K562 (cell line): ENCODE measurements at regions not wholly inside any gene's neighbourhood (a gene's known extent, or its start where the extent isn't known, plus 50 kb on each side); places are given as distances from the start of the nearest gene placed in this dataset.

Source experiments
- ATAC-seq: fragments of 200-7000 bp; cut with Tn5 transposase; 3 replicates; pipeline ENCODE4 v1.9.1; 2020; ENCODE audit warnings: moderate library complexity
- BruUV-seq: library from RNA; stranded (reverse); fragments of 400-500 nt; replicated peaks from 2 replicates; lab custom pipeline; 2021; lab: Mats Ljungman, UMichigan
- CTCF ChIA-PET: fragments of 300-600 bp; formaldehyde crosslinking; extraction: SDS; loops from one replicate; lab custom pipeline; 2021; ENCODE audit warnings: low intra/inter-chr PET ratio; lab: Yijun Ruan, JAX
- POLR2A ChIA-PET: fragments of 300-600, 350-650 bp; sonication (Branson Sonifier 250); formaldehyde crosslinking; extraction: SDS; loops from one replicate; lab custom pipeline; 2021; ENCODE audit warnings: antibody characterized with exemption, inconsistent platforms; lab: Yijun Ruan, JAX
- DNase-seq, 4 experiments: peaks; one replicate each; pipeline versions ENCODE4 v3.0.0 to v3.0.0-alpha.2; 2011 to 2018; ENCODE audit warnings: low spot score in 3 of 4, mixed read lengths in 3 of 4; ENCODE audit errors: extremely low read depth in 1 of 4
- FAIRE-seq: peaks from 2 replicates; lab custom pipeline; 2011; peaks lifted over from hg19 to GRCh38; lab: Jason Lieb, UNC
- H2AFZ ChIP-seq: 2 replicates; pipeline ENCODE4 v1.6.0; 2011; ENCODE audit warnings: low read depth, low read length, control low read depth, inconsistent platforms
- H3K27ac ChIP-seq: fragments of 200-600 bp; 3 replicates; pipeline ENCODE4 v1.8.0; 2011; ENCODE audit warnings: low read depth, mild to moderate bottlenecking, control low read depth, inconsistent platforms, low read length, moderate library complexity, mixed read lengths; ENCODE audit errors: extremely low read depth
- H3K27me3 ChIP-seq, 2 experiments: fragments of 300-600 bp in 1 of 2; 2 replicates in 1 of 2; 3 replicates in 1 of 2; pipeline versions ENCODE4 v1.6.0 to v1.8.0; 2011; ENCODE audit warnings: inconsistent platforms in 2 of 2, low read length in 2 of 2, mild to moderate bottlenecking in 1 of 2, mixed read lengths in 1 of 2, moderate library complexity in 1 of 2; ENCODE audit not compliant: control insufficient read depth in 2 of 2, insufficient read depth in 2 of 2
- H3K36me3 ChIP-seq: fragments of 300-600 bp; 3 replicates; pipeline ENCODE4 v1.8.0; 2011; ENCODE audit warnings: mild to moderate bottlenecking, low read length, inconsistent platforms; ENCODE audit not compliant: control insufficient read depth, insufficient read depth
- H3K4me1 ChIP-seq, 2 experiments: fragments of 200-600 bp in 1 of 2; replicated peaks in 1 of 2; 2 replicates in 1 of 2; 3 replicates in 1 of 2; pipeline versions ENCODE4 v1.5.1 to v1.8.0; 2011; ENCODE audit warnings: inconsistent platforms in 2 of 2, low read length in 2 of 2, mild to moderate bottlenecking in 1 of 2, mixed read lengths in 1 of 2, moderate library complexity in 1 of 2; ENCODE audit not compliant: control insufficient read depth in 2 of 2, insufficient read depth in 2 of 2
- H3K4me2 ChIP-seq: 2 replicates; pipeline ENCODE4 v1.6.1; 2011; ENCODE audit warnings: low read length, control low read depth, inconsistent platforms, mixed read lengths; ENCODE audit not compliant: insufficient read depth
- H3K4me3 ChIP-seq: fragments of 200-600 bp; sonication (generic), shearing (Covaris generic); 2 replicates; pipeline ENCODE4 v1.5.1; 2016; ENCODE audit warnings: control low read depth, inconsistent platforms
- H3K79me2 ChIP-seq: fragments of 200-600 bp; 3 replicates; pipeline ENCODE4 v1.8.0; 2011; ENCODE audit warnings: low read length, inconsistent platforms; ENCODE audit not compliant: control insufficient read depth, insufficient read depth
- H3K9ac ChIP-seq, 2 experiments: 2 replicates each; pipeline versions ENCODE4 v1.6.0 to v1.6.1; 2011; ENCODE audit warnings: low read depth in 2 of 2, low read length in 2 of 2, control low read depth in 1 of 2, inconsistent platforms in 1 of 2, mild to moderate bottlenecking in 1 of 2, mixed read lengths in 1 of 2; ENCODE audit not compliant: insufficient read depth in 1 of 2
- H3K9me1 ChIP-seq: one replicate; pipeline ENCODE4 v1.6.0; 2011; ENCODE audit warnings: inconsistent platforms, mild to moderate bottlenecking, low read length, moderate library complexity; ENCODE audit not compliant: control insufficient read depth, insufficient read depth
- H3K9me3 ChIP-seq: replicated peaks from 2 replicates; pipeline ENCODE4 v1.5.1; 2011; ENCODE audit warnings: low read depth, low read length, inconsistent platforms; ENCODE audit not compliant: control insufficient read depth, insufficient read depth
- H4K20me1 ChIP-seq: replicated peaks from 2 replicates; pipeline ENCODE4 v1.6.1; 2011; ENCODE audit warnings: low read length, inconsistent platforms, mixed read lengths; ENCODE audit not compliant: control insufficient read depth, insufficient read depth
- ATF6 ChIP-seq: sonication (generic); formaldehyde crosslinking; IDR thresholded peaks from 2 replicates; pipeline ENCODE4 v1.4.0; 2020; ENCODE audit warnings: mild to moderate bottlenecking, missing genetic modification reagents
- MBD2 ChIP-seq: sonication (generic); IDR thresholded peaks from 2 replicates; pipeline ENCODE4 v1.6.1; 2016; ENCODE audit warnings: low read depth, borderline replicate concordance
- NFIC ChIP-seq: fragments of 450-650 bp; IDR thresholded peaks from 2 replicates; pipeline ENCODE4 v1.6.1; 2017; ENCODE audit warnings: mild to moderate bottlenecking, inconsistent platforms
- NFIX ChIP-seq: fragments of 250-450 bp; sonication (Bioruptor Pico); IDR thresholded peaks from 2 replicates; pipeline ENCODE4 v1.4.0; 2020; ENCODE audit warnings: low read depth, mild to moderate bottlenecking, moderate library complexity
- PTBP1 ChIP-seq: fragments of 200-400 bp; formaldehyde crosslinking; IDR thresholded peaks from 2 replicates; pipeline ENCODE4 v1.6.1; 2017; ENCODE audit warnings: low read depth, low read length
- TSC22D4 ChIP-seq: fragments of 450-650 bp; IDR thresholded peaks from 2 replicates; pipeline ENCODE4 v1.6.1; 2016; ENCODE audit warnings: missing genetic modification characterization, missing biosample characterization, control low read depth
- WGBS: fragments of 100-300 bp; shearing (Covaris generic); methylation state at CpG from one replicate; pipeline ENCODE4 v1.1.6; 2016; ENCODE audit warnings: low coverage, mixed read lengths; ENCODE audit not compliant: insufficient coverage; ENCODE audit errors: missing lambda C conversion rate; 5-methylcytosine and 5-hydroxymethylcytosine counted together
- in situ Hi-C: fragments of 300-500 bp; cut with MboI; formaldehyde crosslinking; loops from 4 replicates; pipeline ENCODE4 v1.15.0; 2018; ENCODE audit warnings: inconsistent platforms, mixed read lengths
- intact Hi-C: fragments of 100-400 bp; cut with micrococcal nuclease; formaldehyde crosslinking; loops from 2 replicates; pipeline ENCODE4 v1.14.2; 2022

- no peaks in the 10 kb centered on the region for H3K9me1 ChIP-seq
- DNase-seq: no peak
- FAIRE-seq: no peak
- in situ Hi-C loops: no loop called here
- H3K36me3 ChIP-seq: no peaks in the 10 kb centered on the region
- H3K9ac ChIP-seq: no peak overlapping the region
- no peak overlapping the region for H3K27ac ChIP-seq
- no peak for ATAC-seq
- intact Hi-C loops: no loop called here
- BruUV-seq: no TSS peak
- under 1% methylated on average over 10 of the region's 10 CpGs for WGBS
- no peak overlapping the region for H3K4me3 ChIP-seq
- H3K27me3 ChIP-seq: no peaks in the 10 kb centered on the region
- no peak overlapping the region for H2AFZ ChIP-seq
- no peaks in the 10 kb centered on the region for H3K4me1 ChIP-seq
- ChIA-PET CTCF (no interaction called here), POLR2A (interaction anchor here (0.6 kb wide), 1 partner anchor 60 kb away, joined by 3 read pairs; no protein-coding TSS in a partner anchor)
- TF ChIP-seq MBD2: no peak
- 0 out of 2 replicates have a peak, but pooled peaks have one; percentile 7 for TF ChIP-seq NFIX (CRISPR knock-in tag)
- peak; percentile 44; the same call in 1 of the 2 replicates for TF ChIP-seq NFIC
- no peaks in the 10 kb centered on the region for H4K20me1 ChIP-seq
- no peaks in the 10 kb centered on the region for H3K79me2 ChIP-seq
- no peak overlapping the region for H3K4me2 ChIP-seq
- H3K9me3 ChIP-seq: no peaks in the 10 kb centered on the region
Measured at GRCh38 chr2:150587547-150588505, 100.4 kb upstream of the RND3 start.

GRCh38 chr2:150586858-150587257 is 99.4 kb upstream of the RND3 start:
- TF ChIP-seq TSC22D4 (tag) (no peak), ATF6 (no peak), PTBP1 (no peak)
- intact Hi-C loops (no loop called here), in situ Hi-C loops (no loop called here)
- no TSS peak for BruUV-seq
- Histone ChIP-seq H4K20me1 (no peaks in the 10 kb centered on the region), H3K9me1 (no peaks in the 10 kb centered on the region), H3K4me2 (no peak overlapping the region), H3K27ac (no peak overlapping the region), H3K4me1 (no peaks in the 10 kb centered on the region), H3K9ac (no peak overlapping the region), H3K4me3 (no peak overlapping the region), H2AFZ (no peak overlapping the region), H3K27me3 (no peaks in the 10 kb centered on the region), H3K79me2 (no peaks in the 10 kb centered on the region), H3K36me3 (no peaks in the 10 kb centered on the region), H3K9me3 (no peaks in the 10 kb centered on the region)
- ATAC-seq (no peak), FAIRE-seq (no peak), DNase-seq (no peak)
- WGBS: 2% methylated on average over 3 of the region's 3 CpGs
- CTCF ChIA-PET: no interaction called here
- POLR2A ChIA-PET: interaction anchor here (0.6 kb wide), 1 partner anchor 59 kb away, joined by 3 read pairs; no protein-coding TSS in a partner anchor
